Cardiac fibroblast (primary cell): ENCODE measurements at regions not wholly inside any gene's neighbourhood (a gene's known extent, or its start where the extent isn't known, plus 50 kb on each side); places are given as distances from the start of the nearest gene placed in this dataset.

ENCODE experiments used
- DNase-seq, 2 donors: peaks; one replicate each; pipeline versions ENCODE4 v3.0.0 to v3.0.0-alpha.2; 2010; ENCODE audit warnings: low read depth in 2 of 2
- H3K4me3 ChIP-seq, 2 donors: replicated peaks in 1 of 2; 1 replicate in 1 of 2; 2 replicates in 1 of 2; pipeline ENCODE4 v1.5.1; 2011; ENCODE audit warnings: low read depth in 2 of 2, low read length in 2 of 2, mild to moderate bottlenecking in 2 of 2, moderate library complexity in 1 of 2
- CTCF ChIP-seq: IDR thresholded peaks from one replicate; pipeline ENCODE4 v1.5.1; 2011; ENCODE audit warnings: low read depth, mild to moderate bottlenecking, low read length, inconsistent platforms

GRCh38 chr11:80625563-80625962 lies 1184.7 kb upstream of the TENM4 start:
- no peak for DNase-seq
- no peak for TF ChIP-seq CTCF
- no peak overlapping the region for H3K4me3 ChIP-seq

GRCh38 chr11:80621871-80622270 lies 1181.0 kb upstream of the TENM4 start:
- TF ChIP-seq CTCF = no peak
- no peak overlapping the region for H3K4me3 ChIP-seq
- DNase-seq = no peak

- no peak for DNase-seq
- no peak for TF ChIP-seq CTCF
- H3K4me3 ChIP-seq = no peak overlapping the region
Measured at GRCh38 chr11:80620867-80621266, 1180.0 kb upstream of the TENM4 start.

GRCh38 chr11:80617156-80617555 lies 1176.3 kb upstream of the TENM4 start:
- TF ChIP-seq CTCF = no peak
- no peak overlapping the region for H3K4me3 ChIP-seq
- no peak for DNase-seq

GRCh38 chr11:80616070-80616800 lies 1175.4 kb upstream of the TENM4 start:
- no peak overlapping the region for H3K4me3 ChIP-seq
- DNase-seq = no peak
- no peak for TF ChIP-seq CTCF

GRCh38 chr11:80613655-80614054 lies 1172.8 kb upstream of the TENM4 start:
- TF ChIP-seq CTCF = no peak
- no peak for DNase-seq
- H3K4me3 ChIP-seq = no peak overlapping the region

GRCh38 chr11:80610516-80610915 lies 1169.7 kb upstream of the TENM4 start:
- no peak overlapping the region for H3K4me3 ChIP-seq
- no peak for DNase-seq
- TF ChIP-seq CTCF = no peak
